HG02571 (cell line): ENCODE measurements at regions not wholly inside any gene's neighbourhood (a gene's known extent, or its start where the extent isn't known, plus 50 kb on each side); places are given as distances from the start of the nearest gene placed in this dataset.

Experiments
- ATAC-seq: cut with Tn5 transposase; IDR thresholded peaks from one replicate; pipeline ENCODE4 v1.9.1; 2021; ENCODE audit warnings: mild to moderate bottlenecking, moderate library complexity; ENCODE audit not compliant: unreplicated experiment

DNA sequence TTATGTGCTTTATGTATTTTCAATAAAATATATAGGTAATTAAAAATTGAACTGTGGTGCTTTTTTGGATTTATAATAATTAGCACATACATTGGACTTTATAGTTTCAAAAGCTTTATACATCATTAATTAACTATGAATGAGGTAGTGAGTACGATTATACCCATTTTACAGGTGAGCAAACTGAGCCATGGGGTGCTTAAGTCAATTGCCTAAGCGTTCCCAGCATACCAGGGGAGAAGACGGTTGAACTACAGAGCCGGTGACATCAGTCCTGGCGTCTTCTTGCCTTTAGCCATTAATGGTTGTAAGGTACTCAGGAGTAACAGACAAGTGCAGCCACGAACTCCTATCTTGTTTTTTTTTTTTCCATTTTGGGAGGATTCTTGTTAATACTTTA, 172.8 kb downstream of the GATA3 start:
- no peak for ATAC-seq

DNA sequence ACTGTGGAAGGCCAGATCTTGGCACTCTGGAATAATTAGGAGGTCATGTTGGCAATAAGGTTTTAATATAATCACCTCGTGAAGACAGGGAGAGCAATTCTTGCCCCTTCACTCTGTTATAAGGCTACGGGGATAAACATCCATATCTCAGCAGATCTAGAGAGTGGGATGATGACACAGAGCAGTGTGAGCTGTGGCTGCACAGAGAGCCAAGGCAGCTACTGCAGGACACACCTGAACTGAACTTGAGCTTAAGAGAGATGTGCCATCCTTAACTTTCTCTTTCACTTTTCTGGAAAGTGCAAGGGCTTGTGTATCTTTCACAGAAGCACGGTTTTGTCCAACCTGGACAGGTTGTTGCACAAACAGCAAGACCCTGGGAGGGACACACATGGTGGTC, 174.7 kb downstream of the GATA3 start:
- ATAC-seq, result no peak

DNA sequence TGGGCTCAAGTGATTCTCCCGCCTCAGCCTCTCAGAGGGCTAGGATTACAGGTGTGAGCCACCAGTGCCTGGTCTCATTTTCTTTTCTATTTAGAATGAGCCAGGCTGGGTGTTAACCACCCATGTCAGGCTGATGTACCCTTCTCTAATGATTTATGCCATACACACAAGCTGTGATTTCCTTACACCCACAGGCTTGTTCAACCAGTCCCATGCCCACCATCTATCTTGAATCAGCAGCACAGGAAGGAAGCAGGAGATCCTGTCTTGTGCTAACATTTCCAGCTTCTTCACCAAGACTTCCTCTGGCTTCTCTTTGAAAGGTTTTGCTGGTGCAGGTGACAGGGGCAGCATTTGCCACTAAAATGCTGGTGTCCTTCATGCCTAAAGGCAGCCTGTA, 176.4 kb downstream of the GATA3 start:
- no peak for ATAC-seq

DNA sequence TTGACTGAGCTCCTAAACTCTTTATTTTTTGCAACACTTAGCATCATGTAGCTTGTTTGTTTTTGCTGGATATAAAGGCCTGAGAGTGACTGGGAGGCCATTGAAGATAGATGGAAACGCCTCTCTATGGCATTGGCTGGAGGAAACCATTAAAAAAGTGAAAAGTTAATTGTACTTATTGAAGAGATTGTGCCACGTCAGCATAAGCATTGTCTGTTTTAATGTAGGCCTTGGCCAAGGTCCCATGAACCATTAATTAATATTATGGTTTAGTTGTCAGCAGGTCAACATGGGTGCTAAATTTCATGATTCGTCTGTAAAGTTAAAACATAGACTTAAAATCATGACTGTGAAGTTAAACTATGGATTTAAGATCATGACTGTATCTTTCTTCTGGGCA, 178.6 kb downstream of the GATA3 start:
- ATAC-seq, result no peak

DNA sequence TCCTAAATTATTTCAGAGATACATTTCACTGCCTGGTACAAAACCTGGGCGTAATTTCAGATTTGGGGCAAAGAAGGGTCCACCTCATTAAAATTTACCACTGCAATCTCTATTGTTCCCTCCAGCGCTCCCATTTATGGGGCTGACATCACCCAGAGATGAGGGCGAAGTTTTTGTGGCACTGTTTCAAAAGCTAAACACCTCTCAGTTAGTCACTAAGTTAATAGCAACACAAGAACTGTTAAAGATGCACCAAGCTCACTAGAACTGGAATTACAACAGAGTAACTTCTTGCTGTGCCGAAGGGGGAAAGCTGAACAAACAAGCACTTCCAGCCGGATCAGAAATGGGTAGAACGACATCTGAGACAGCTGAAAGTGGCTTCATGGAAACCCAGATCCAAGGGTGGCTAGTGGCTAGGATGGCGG, 179.4 kb downstream of the GATA3 start:
- ATAC-seq, result no peak

DNA sequence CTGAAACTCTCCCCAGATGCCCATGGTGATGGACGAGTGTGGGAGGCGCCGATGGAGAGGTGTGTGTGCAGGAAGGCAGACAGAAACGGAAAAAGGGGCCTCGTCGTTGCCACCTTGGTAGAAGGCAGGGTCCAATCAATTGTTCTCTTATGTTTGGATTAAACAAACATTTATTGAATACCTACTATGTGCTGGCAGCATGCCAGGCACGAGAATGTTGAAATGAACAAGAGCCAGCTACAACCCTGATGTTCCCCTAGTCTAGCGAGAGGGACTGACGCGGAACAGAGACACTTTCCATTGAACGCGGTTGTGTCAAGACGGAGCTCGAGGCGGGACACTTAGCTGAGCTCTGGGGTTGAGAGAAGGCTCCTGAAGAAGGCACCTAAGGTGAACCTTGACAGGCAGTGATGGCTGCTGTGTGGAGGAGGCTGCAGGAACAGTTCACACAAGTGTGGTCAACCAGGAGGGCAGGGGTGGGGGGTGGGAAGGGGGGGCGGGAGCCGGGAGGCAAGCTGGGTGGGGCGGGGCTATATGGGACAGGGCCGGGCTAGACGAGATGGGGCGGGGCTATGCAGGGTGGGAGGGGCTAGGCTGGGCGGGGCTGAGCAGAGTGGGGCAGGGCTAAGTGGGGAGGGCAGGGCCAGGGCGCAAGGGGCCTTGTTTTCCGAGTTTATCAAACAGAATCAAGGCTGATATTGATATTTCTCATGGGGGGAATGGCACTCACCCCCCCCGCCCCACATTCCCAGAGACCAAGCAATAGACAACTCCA, 181.0 kb downstream of the GATA3 start:
- ATAC-seq, result no peak

DNA sequence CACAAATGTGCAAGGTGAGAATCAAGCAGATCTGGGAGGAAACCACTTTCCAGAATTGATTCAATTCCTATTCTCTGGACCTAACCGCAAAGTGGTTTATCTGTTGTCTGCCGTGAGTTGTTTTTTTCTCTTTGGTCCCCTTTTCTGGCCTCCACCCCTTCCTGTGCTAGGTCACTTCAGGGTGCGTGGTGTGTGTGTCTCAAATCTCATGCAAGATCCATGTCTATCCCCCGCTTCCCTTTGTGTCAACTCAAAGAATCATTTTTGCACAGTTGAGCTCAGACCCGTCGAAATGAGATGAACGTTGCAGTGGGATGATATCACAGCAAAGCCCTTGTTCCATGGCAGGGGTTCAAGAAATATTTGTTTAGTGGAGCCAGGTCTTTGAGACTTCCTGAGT, 184.5 kb downstream of the GATA3 start:
- ATAC-seq, result no peak

DNA sequence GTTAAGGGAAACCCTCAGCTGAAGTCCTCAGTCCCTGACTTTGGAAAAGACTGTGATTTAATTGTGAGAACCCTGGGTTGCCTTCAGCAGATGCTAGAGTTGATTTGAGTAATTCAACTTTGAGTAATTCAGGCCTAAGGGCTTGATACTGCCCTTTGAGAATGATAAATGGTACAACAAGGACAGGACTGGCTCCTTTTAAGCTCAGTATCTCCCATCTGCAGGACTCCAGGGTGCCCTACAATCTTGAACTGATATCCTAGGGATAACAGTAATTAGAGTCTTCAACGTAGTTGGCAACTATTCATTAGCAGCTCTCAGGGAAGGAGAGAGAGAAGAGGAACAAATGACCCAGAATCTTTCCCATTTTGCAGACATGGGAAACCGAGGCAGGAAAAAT, 186.4 kb downstream of the GATA3 start:
- no peak for ATAC-seq

DNA sequence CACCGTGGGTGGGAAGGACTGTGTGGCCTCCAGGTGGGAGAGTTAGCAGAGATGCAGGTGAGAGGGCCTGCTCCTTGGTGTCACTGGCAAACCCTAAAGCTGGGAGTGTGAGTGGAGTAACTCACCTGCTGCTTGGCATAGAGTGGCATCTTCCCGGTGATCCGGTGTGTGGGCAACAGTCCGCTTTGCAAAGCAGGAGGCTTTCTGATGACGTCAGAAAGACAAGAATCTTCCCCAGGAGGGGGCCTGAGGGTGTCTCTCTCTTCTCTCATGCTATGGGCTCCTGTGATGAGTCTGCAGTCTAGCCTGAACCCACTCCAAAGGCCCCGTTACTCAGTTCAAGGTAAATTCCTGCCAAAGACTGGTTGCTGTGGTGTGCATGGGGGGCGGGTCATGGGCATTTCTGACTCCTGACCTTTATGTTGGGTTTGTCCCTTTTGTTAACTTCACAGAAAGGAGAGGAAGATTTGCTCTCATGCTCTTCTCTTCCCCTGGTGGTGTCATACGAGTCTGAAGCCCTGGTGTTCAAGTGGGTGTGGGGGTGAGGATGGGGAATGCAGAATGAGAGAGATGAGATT, 187.9 kb downstream of the GATA3 start:
- ATAC-seq, result no peak

DNA sequence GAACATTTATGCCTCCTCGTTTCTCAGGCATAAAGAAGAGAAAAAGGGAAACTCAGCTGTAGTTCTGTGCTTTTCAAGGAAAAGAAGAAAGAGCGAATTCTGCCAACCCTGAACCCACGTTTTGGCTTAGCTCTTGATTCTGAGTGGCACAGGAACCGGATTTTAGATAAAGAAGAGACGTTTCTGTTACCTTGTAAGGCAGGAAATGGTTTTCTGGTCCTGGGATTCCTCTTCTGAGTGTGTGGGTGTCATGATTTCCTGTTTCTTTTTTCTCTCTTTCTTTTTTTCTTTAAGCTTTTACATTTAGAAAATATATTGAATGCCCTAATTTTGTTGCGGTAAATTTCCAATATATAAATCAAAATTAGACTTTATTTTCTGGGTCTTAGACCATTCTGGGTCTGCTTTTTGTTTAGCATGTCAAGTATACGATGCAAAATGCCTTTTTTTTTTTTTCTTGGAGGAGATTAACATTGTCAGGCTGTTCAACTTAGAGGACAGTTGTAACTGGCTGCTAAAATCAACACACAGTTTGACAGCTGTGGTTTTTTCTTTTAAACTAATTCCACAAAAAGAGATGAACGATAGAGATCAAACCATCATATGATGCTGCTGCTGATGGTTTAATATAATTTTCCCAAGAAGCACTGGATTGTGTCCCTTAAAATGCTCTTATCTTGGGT, 190.8 kb downstream of the GATA3 start:
- ATAC-seq, result no peak

DNA sequence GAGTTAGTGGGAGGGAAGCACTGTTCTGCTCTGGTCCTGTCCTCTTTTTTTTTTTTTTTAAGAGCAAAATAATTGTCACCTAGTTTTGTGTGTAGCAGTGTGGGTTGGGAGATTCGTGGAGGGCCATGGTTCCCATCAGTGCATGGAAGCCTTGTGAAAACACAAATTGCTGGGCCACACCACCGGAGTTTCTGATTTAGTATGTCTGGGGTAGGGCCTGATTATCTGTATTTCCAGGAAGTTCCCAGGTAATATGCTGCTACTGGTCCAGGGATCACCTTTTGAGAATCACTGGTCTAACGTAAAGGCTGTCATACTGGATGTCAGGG, 191.3 kb downstream of the GATA3 start:
- no peak for ATAC-seq

DNA sequence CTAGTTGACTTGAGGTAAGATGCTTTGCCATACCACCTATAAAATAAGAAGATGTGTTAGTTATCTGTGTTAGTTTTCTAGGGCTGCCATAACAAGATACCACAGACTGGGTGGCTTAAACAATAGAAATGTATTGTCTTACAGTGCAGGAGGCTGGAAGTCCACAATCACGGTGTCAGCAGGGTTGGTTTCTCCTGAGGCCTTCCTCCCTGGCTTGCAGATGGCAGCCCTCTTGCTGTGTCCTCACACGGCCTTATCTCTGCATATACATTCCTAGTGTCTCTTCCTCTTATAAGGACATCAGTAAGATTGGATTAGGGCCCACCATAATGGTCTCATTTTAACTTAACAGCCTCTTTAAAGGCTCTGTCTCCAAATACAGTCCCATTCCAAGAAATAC, 192.1 kb downstream of the GATA3 start:
- ATAC-seq, result no peak

DNA sequence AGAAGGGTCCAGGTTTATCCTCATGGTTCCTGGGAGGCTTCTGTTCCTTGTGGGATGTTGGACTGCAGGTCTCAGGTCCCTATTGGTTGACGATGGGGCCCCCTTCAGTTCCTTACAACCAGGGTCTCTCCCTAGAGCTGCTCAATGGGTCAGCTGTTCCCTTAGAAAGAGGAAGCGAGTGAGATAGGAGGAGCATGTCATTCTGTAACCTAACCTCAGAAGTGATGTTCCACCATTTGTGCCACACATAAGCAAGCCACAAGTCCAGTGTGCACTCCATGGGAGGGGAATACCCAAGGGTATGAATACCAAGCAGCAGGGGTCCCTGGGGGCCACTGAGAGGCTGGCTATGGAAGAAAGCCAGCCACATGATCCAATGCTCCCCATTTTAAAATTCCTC, 192.7 kb downstream of the GATA3 start:
- ATAC-seq, result no peak

DNA sequence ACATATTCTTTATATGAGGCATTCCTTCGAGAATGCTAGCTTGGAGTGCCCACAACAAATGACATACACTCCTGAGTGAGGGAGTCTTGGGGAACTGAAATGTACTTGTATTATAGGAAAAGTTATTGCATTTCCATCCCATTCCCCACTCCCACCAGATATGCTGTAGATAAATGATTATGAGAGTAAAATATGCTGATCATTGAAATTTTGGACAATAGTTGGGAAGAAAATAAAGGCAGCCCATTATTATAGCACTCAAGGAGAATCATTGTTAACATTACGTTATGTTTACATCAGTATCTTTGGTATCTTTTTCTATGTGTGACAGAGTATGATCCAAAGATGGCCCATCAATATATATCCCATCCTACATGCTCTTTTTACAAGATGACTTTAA, 194.4 kb downstream of the GATA3 start:
- no peak for ATAC-seq

DNA sequence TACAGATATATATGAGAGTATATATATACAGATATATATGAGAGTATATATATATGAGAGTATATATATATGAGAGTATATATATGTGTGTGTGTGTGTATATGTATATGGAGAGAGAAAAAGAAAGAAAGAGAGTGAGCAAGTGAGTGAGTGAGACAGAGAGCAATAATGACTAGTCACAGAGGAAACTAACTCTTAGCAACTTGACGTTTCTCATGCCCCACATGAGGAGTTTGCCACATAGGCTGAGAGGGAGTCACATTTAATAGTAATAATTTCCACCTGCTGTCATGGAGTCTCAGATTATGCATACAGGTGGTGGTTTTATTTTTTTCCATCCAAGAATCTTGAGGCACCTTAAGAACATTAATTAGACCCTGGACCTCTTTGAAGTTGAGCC, 199.9 kb downstream of the GATA3 start:
- no peak for ATAC-seq

DNA sequence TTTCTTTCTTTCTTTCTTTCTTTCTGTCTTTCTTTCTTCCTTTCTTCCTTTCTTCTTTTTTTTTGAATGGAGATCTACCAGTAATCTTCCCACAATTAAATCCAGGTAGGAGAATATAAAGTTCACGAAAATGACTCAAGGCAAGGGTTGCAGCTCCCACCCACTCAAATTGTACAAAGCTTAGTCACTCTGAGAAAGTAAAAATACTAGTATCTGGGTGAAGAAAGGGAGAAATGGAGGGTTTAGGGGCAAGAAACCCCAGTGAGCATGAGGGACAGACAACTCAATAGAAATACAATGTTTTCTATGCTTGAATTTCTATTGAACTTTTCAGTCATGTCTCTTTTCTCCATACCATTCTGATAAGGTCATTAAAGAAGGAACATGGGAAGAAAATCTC, 200.8 kb downstream of the GATA3 start:
- no peak for ATAC-seq

DNA sequence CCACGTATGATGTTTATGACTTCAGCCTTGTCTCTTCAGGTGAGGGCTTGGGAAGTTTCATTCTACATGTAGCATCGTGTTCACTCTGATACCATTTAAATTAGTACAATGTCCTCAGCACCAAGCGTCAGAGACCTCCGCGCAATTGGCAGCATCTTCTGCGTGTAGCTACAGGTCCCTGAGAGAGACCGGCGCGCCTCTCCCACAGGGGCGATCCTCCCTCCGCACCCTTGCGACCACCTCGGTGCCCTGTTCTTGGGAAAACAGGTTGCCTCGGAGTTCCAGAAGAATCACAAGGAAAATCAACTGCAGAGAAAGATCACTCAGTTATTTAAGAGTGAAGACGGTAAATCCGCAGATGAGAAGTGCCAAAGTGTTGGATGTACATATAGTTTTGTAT, 206.2 kb downstream of the GATA3 start:
- ATAC-seq, result no peak

DNA sequence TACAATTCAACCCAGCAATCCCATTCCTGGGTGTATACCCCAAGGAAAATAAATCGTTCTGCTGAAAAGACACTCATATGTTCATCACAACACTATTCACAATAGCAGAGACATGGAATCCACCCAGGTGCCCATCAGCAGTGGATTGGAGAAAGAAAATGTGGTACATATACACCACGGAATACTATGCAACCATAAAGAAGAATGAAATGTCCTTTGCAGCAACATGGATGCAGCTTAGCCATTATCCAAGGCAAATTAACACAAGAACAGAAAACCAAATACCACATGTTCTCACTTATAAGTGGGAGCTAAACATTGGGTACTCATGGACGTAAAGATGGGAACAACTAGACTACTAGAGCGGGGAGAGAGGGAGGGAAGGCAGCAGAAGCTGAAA, 207.8 kb downstream of the GATA3 start:
- ATAC-seq, result no peak

DNA sequence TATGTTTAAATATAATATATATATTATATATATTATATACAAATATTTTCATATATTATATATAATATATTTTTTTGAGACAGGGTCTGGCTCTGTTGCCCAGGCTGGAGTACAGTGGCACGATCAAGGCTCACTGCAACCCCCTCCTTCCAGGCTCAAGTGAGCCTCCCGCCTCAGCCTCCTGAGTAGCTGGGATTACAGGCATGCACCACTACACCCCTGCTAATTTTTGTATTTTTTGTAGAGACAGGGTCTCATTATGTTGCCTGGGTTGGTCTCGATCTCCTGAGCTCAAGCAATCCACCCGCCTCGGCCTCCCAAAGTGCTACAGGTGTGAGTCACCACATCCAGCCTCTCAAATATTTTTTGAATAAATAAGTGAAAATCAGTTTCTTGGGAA, 215.5 kb downstream of the GATA3 start:
- no peak for ATAC-seq

DNA sequence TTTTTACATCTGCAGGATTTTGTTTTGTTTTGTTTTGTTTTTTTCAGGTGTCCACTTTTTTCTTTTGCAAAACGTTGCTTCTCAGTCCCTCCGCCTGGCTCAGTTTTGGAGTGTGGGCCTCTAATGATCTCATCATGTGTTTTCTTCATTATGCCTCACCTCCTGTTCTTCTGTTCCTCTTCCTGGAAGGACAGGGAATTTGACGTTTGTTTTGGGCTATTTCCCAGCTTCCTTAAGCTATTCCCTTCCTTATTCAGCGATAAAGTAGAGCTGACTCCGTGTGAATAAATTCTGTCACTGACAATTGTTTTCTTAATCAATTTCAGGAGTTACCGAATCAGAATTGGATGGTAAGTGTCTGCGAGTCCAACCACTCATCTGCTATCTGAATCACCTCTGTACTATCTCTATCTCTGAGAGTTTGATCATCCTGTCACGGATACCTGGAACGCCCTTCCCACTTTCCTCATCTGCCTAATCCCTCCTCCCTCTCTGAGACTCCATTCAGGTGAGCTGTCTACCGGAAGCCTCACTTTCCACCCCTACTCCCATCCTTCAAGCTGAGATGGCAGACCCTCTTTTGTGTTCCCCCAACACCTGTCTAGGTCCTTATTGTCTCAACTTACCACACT, 218.4 kb downstream of the GATA3 start:
- ATAC-seq, result no peak

DNA sequence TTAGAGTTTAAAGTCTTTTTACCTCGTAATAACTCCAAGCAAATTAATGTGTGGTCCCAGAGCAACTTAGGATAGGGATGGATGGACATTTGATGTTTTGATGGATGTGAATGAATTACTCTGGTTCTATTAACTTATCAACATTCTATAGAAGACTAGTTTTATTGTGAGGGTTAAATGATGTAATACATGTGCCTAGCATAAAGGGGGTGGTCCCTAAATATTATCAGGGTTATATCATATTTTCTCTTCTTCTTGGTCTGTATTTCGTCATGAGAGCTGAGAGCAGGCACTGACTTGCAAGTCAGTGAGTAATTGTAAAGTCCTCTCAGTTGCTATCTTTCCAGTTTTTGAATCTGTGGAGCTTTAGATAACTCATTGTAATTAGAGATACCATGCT, 219.3 kb downstream of the GATA3 start:
- no peak for ATAC-seq

DNA sequence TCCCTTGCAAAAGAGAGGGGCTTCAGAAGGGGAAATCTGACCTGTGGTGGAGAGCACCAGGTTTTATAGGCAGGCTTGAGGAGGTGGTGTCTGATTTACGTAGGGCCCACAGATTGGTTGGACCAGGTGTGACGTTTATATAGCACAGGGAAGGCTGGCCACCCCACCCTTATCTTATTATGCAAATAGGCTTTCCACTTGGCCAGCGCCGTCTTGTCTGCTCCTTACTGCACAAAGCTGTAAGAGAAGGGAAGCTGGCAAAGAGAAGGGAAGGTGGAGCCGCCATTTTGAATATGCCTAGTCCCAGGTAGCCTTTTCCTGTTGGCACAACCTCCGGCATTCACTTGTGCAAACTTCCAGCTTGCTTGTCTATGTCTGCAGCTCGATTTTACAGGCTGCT, 221.4 kb downstream of the GATA3 start:
- no peak for ATAC-seq
